Endothelial cell of umbilical vein (primary cell): ENCODE measurements at regions not wholly inside any gene's neighbourhood (a gene's known extent, or its start where the extent isn't known, plus 50 kb on each side); places are given as distances from the start of the nearest gene placed in this dataset.

Source experiments
- BruUV-seq: library from RNA; stranded (reverse); fragments of 400-500 nt; replicated peaks from 2 replicates; lab custom pipeline; 2021; lab: Mats Ljungman, UMichigan
- CTCF ChIA-PET: fragments of 300-600, 350-600 bp; sonication (Branson Sonifier 250); formaldehyde crosslinking; loops from one replicate; lab custom pipeline; 2021; ENCODE audit warnings: antibody characterized with exemption, inconsistent platforms; lab: Charles Lee
- POLR2A ChIA-PET: fragments of 300-600, 350-600 bp; sonication (Branson Sonifier 250); formaldehyde crosslinking; loops from one replicate; lab custom pipeline; 2021; ENCODE audit warnings: antibody characterized with exemption, inconsistent platforms; lab: Charles Lee
- DNase-seq: peaks from one replicate; pipeline ENCODE4 v3.0.0-alpha.2; 2011; ENCODE audit warnings: low read depth, low spot score
- FAIRE-seq: peaks from 2 replicates; lab custom pipeline; 2011; peaks lifted over from hg19 to GRCh38; lab: Jason Lieb, UNC
- H2AFZ ChIP-seq: 2 replicates; pipeline ENCODE4 v1.6.0; 2012; ENCODE audit warnings: low read depth, low read length, control low read depth, inconsistent platforms
- H3K27ac ChIP-seq: 2 replicates; pipeline ENCODE4 v1.5.1; 2011; ENCODE audit warnings: low read depth, mild to moderate bottlenecking, control low read depth, low read length, moderate library complexity; ENCODE audit not compliant: insufficient read depth
- H3K27me3 ChIP-seq, 2 experiments: 2 replicates each; pipeline versions ENCODE4 v1.6.0 to v1.6.1; 2011; ENCODE audit warnings: low read length in 2 of 2, mixed read lengths in 1 of 2; ENCODE audit not compliant: control insufficient read depth in 2 of 2, insufficient read depth in 2 of 2
- H3K36me3 ChIP-seq, 2 experiments: 2 replicates in 1 of 2; 3 replicates in 1 of 2; pipeline ENCODE4 v1.5.1; 2011; ENCODE audit warnings: low read length in 2 of 2, mild to moderate bottlenecking in 1 of 2, moderate library complexity in 1 of 2; ENCODE audit not compliant: control insufficient read depth in 2 of 2, insufficient read depth in 2 of 2; ENCODE audit errors: extremely low read depth in 1 of 2
- H3K4me1 ChIP-seq: 3 replicates; pipeline ENCODE4 v1.5.1; 2011; ENCODE audit warnings: mild to moderate bottlenecking, low read length; ENCODE audit not compliant: control insufficient read depth, insufficient read depth; ENCODE audit errors: extremely low read depth
- H3K4me2 ChIP-seq: 2 replicates; pipeline ENCODE4 v1.6.1; 2011; ENCODE audit warnings: low read length, control low read depth, mixed read lengths; ENCODE audit not compliant: insufficient read depth
- H3K4me3 ChIP-seq, 3 experiments: fragments of 200-600 bp in 1 of 3; sonication (generic), shearing (Covaris generic) in 1 of 3; replicated peaks in 1 of 3; 2 replicates each; pipeline ENCODE4 v1.5.1; 2011 to 2016; ENCODE audit warnings: control low read depth in 3 of 3, low read length in 3 of 3, mild to moderate bottlenecking in 2 of 3, inconsistent platforms in 1 of 3, low read depth in 1 of 3, moderate library complexity in 1 of 3; ENCODE audit not compliant: insufficient read depth in 1 of 3
- H3K79me2 ChIP-seq: 2 replicates; pipeline ENCODE4 v1.6.0; 2012; ENCODE audit warnings: low read length, inconsistent platforms; ENCODE audit not compliant: control insufficient read depth, insufficient read depth
- H3K9ac ChIP-seq: replicated peaks from 2 replicates; pipeline ENCODE3; 2011; ENCODE audit warnings: low read length, control low read depth; ENCODE audit not compliant: insufficient read depth; ENCODE audit errors: extremely low read depth
- H3K9me1 ChIP-seq: replicated peaks from 3 replicates; pipeline ENCODE4 v1.6.0; 2011; ENCODE audit warnings: mild to moderate bottlenecking, low read length; ENCODE audit not compliant: control insufficient read depth, insufficient read depth; ENCODE audit errors: extremely low read depth
- H3K9me3 ChIP-seq: replicated peaks from 2 replicates; pipeline ENCODE4 v1.5.1; 2012; ENCODE audit warnings: low read length, inconsistent platforms; ENCODE audit not compliant: control insufficient read depth, insufficient read depth
- H4K20me1 ChIP-seq: replicated peaks from 2 replicates; pipeline ENCODE3; 2011; ENCODE audit warnings: mild to moderate bottlenecking, low read length; ENCODE audit not compliant: control insufficient read depth, insufficient read depth; ENCODE audit errors: extremely low read depth
- EZH2 ChIP-seq: IDR thresholded peaks from 2 replicates; pipeline ENCODE4 v1.6.1; 2012; ENCODE audit warnings: borderline replicate concordance, low read depth, mild to moderate bottlenecking, moderate library complexity, low read length, inconsistent platforms; ENCODE audit not compliant: severe bottlenecking
- FOS ChIP-seq: IDR thresholded peaks from 2 replicates; pipeline ENCODE4 v1.6.1; 2011; ENCODE audit warnings: mild to moderate bottlenecking, low read length, moderate library complexity, borderline replicate concordance; ENCODE audit not compliant: insufficient read depth
- GATA2 ChIP-seq: IDR thresholded peaks from 2 replicates; pipeline ENCODE4 v1.7.0; 2011; ENCODE audit warnings: low read depth, mild to moderate bottlenecking, moderate library complexity, mixed read lengths, low read length; ENCODE audit not compliant: insufficient read length, insufficient read depth
- JUN ChIP-seq: IDR thresholded peaks from 2 replicates; pipeline ENCODE4 v1.6.1; 2011; ENCODE audit warnings: borderline replicate concordance, low read depth; ENCODE audit not compliant: insufficient read length, insufficient read depth
- MYC ChIP-seq: IDR thresholded peaks from one replicate; pipeline ENCODE4 v1.6.1; 2011; ENCODE audit warnings: mild to moderate bottlenecking, low read depth, low read length
- POLR2A ChIP-seq: IDR thresholded peaks from 2 replicates; pipeline ENCODE4 v1.6.1; 2012; ENCODE audit warnings: low read depth, mild to moderate bottlenecking, control low read depth, low read length
- POLR2AphosphoS5 ChIP-seq: IDR thresholded peaks from 2 replicates; pipeline ENCODE4 v1.6.1; 2012; ENCODE audit warnings: low read depth, mild to moderate bottlenecking, control low read depth, low read length, moderate library complexity; ENCODE audit not compliant: insufficient read depth
- dilution Hi-C: fragments of 300-500 bp; cut with MboI; formaldehyde crosslinking; loops from one replicate; pipeline ENCODE4 v1.15.0; 2019; ENCODE audit warnings: low sequenced_read_pairs; ENCODE audit not compliant: extremely low pct_ligation_motif_present
- intact Hi-C: fragments of 100-400 bp; cut with micrococcal nuclease; formaldehyde crosslinking; loops from one replicate; pipeline ENCODE4 v1.10.0; 2022
- TF ChIP-seq, protein P1 (sequence below), 2 donors: IDR thresholded peaks; 1 replicate in 1 of 2; 2 replicates in 1 of 2; pipeline ENCODE4 v1.5.1; 2011; ENCODE audit warnings: low read length in 2 of 2, mild to moderate bottlenecking in 2 of 2, moderate library complexity in 2 of 2, control low read depth in 1 of 2, inconsistent platforms in 1 of 2, low read depth in 1 of 2; ENCODE audit not compliant: insufficient read depth in 1 of 2; ENCODE audit errors: extremely low read depth in 1 of 2
- TF ChIP-seq, protein P2 (sequence below): IDR thresholded peaks from 2 replicates; pipeline ENCODE4 v1.6.1; 2011; ENCODE audit not compliant: insufficient read depth, insufficient read length

DNA sequence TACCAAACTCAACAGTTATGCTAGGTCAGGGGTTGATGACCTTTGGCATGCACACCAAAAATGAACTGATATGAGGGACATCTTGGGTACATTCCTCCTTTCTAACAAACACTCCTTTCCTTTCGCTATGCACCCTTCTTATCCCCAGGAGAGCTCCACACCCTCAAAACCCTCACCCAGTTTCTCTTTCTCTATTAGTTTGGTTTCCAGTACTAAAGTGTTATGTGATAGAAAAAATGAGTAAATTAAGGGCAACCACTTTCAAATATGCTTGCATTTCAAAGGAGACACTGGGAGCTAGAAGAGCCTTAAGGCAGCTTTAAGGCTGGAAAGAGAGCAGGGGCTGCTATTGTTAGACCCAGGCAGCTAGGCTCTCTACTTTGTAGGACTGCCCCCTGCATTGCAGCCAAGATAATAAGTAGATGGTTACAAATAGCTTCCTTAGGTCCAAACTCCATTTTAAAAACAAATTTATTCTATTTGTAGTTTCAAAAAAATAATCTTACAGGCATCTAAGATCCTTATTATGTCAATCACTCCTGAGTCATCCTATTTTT lies 244.3 kb downstream of the ZIC1 start:
- H3K9me1 ChIP-seq, result no peaks in the 10 kb centered on the region
- no peaks in the 10 kb centered on the region for H4K20me1 ChIP-seq
- H3K4me2 ChIP-seq, result no peak overlapping the region
- H3K4me1 ChIP-seq, result no peaks in the 10 kb centered on the region
- H3K36me3 ChIP-seq, result no peaks in the 10 kb centered on the region
- no peaks in the 10 kb centered on the region for H3K27me3 ChIP-seq
- TF ChIP-seq, protein P1, sequence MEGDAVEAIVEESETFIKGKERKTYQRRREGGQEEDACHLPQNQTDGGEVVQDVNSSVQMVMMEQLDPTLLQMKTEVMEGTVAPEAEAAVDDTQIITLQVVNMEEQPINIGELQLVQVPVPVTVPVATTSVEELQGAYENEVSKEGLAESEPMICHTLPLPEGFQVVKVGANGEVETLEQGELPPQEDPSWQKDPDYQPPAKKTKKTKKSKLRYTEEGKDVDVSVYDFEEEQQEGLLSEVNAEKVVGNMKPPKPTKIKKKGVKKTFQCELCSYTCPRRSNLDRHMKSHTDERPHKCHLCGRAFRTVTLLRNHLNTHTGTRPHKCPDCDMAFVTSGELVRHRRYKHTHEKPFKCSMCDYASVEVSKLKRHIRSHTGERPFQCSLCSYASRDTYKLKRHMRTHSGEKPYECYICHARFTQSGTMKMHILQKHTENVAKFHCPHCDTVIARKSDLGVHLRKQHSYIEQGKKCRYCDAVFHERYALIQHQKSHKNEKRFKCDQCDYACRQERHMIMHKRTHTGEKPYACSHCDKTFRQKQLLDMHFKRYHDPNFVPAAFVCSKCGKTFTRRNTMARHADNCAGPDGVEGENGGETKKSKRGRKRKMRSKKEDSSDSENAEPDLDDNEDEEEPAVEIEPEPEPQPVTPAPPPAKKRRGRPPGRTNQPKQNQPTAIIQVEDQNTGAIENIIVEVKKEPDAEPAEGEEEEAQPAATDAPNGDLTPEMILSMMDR (IDR thresholded peaks at IDR 0.05; ENCODE audit: extremely low read depth in 1 of 2, insufficient read depth in 1 of 2, low read depth in 1 of 2, low read length in 2 of 2), result no peak
- TF ChIP-seq JUN (no peak), EZH2 (no peak), FOS (no peak), POLR2AphosphoS5 (no peak), GATA2 (no peak), POLR2A (no peak), MYC (no peak)
- TF ChIP-seq, protein P2, sequence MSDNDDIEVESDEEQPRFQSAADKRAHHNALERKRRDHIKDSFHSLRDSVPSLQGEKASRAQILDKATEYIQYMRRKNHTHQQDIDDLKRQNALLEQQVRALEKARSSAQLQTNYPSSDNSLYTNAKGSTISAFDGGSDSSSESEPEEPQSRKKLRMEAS, result no peak
- H2AFZ ChIP-seq, result no peak overlapping the region
- no peak for DNase-seq
- ChIA-PET POLR2A (no interaction called here), CTCF (interaction anchor here (1.2 to 1.3 kb wide), 2 partner anchors 14 to 36 kb away, joined by 3 read pairs; no protein-coding TSS in a partner anchor)
- no peaks in the 10 kb centered on the region for H3K9me3 ChIP-seq
- no peak overlapping the region for H3K9ac ChIP-seq
- BruUV-seq, result no TSS peak
- dilution Hi-C loops, result no loop called here
- H3K27ac ChIP-seq, result no peak overlapping the region
- no peak for FAIRE-seq
- intact Hi-C loops, result no loop called here
- no peaks in the 10 kb centered on the region for H3K79me2 ChIP-seq
- H3K4me3 ChIP-seq, result no peak overlapping the region
